ENCODE measurements at regions not wholly inside any gene's neighbourhood (a gene's known extent, or its start where the extent isn't known, plus 50 kb on each side); places are given as distances from the start of the nearest gene placed in this dataset.

DNA sequence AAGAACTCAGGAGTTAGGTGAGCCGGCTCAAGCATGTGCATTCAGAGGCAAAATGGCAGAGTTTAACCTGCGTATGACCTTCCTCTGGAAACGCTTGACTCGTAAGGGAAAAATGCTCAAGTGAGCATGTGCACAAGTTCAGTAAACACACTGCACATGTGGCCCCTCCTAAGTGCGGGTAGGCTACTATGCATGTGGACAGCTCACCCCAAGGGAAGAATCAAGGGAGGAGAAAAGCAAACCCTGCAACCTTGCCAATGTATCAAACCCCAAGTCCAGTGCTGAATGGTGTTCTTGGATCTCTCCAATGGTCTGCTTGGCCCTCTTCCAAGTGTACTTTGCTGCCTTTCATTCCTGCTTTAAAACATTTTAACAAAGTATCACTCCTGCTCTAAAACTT is 407.1 kb downstream of the ADAM29 start:
- no peaks in the 10 kb centered on the region for H3K27me3 Mint-ChIP-seq (ENCODE audit: insufficient read depth, low read depth, poor library complexity)
- TF ChIP-seq ZNF331 (CRISPR knock-in tag; IDR thresholded peaks at IDR 0.05; ENCODE audit: low read depth): no peak
- no peak for TF ChIP-seq EZH2 (IDR thresholded peaks at IDR 0.05; ENCODE audit: low read depth, unreplicated experiment)
- TF ChIP-seq ZNF114 (CRISPR knock-in tag; IDR thresholded peaks at IDR 0.05): no peak
- no peak for TF ChIP-seq NANOG (IDR thresholded peaks at IDR 0.05; ENCODE audit: borderline replicate concordance)
- Histone ChIP-seq H3K79me2 (replicated peaks; ENCODE audit: insufficient read depth) (no peaks in the 10 kb centered on the region), H2AFZ (peak overlapping the region; percentile 60), H3F3A (replicated peaks; ENCODE audit: low read depth) (no peaks in the 10 kb centered on the region), H3K4me3 (no peak overlapping the region), H3K4me2 (no peak overlapping the region), H3K27ac (ENCODE audit: low read depth) (no peak overlapping the region), H3K36me3 (ENCODE audit: insufficient read depth) (no peaks in the 10 kb centered on the region), H3K9me2 (ENCODE audit: insufficient read depth) (no peaks in the 10 kb centered on the region; the same call in 1 of the 2 replicates), H4K20me1 (replicated peaks; ENCODE audit: insufficient read depth) (no peaks in the 10 kb centered on the region), H3K4me1 (ENCODE audit: insufficient read depth) (no peaks in the 10 kb centered on the region), H3K27me3 (ENCODE audit: insufficient read depth) (no peaks in the 10 kb centered on the region)
- H3K36me3 Mint-ChIP-seq (ENCODE audit: low read depth): no peaks in the 10 kb centered on the region
- H3K9me3 Mint-ChIP-seq: no peaks in the 10 kb centered on the region; the same call in 2 of the 3 replicates
- ATAC-seq (no peak), DNase-seq (ENCODE audit: low spot score) (no peak)
- H3K4me1 Mint-ChIP-seq: peaks cover 6% of the 10 kb centered on the region; the same call in 2 of the 3 replicates
- H3K27ac Mint-ChIP-seq: no peak overlapping the region
- H3K4me3 Mint-ChIP-seq: no peak overlapping the region

DNA sequence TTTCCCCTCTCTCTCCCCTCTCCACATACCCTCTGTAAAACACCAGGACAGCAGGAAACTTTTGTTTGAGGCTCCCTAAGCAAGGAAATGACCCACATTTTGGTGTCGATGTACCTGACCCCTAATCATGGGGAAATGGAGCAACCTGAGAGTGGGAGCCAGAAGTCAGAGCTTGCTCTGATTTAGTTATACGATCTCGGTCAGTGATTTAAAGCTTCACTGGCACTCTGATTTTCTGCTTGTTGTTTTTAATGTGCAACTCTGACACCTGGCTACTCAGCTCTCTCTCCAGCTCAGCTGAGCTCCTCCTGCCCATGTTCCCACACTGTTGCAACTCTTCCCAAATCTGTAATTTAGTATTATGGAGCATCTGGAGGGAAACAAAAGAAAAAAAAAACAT is 408.6 kb downstream of the ADAM29 start:
- Histone ChIP-seq H3F3A (replicated peaks; ENCODE audit: low read depth) (no peaks in the 10 kb centered on the region), H3K4me3 (no peak overlapping the region), H3K27me3 (ENCODE audit: insufficient read depth) (no peaks in the 10 kb centered on the region), H3K79me2 (replicated peaks; ENCODE audit: insufficient read depth) (no peaks in the 10 kb centered on the region), H3K4me1 (ENCODE audit: insufficient read depth) (no peaks in the 10 kb centered on the region), H3K27ac (ENCODE audit: low read depth) (no peak overlapping the region), H2AFZ (peak overlapping the region; percentile 43), H4K20me1 (replicated peaks; ENCODE audit: insufficient read depth) (no peaks in the 10 kb centered on the region), H3K4me2 (no peak overlapping the region), H3K36me3 (ENCODE audit: insufficient read depth) (no peaks in the 10 kb centered on the region), H3K9me2 (ENCODE audit: insufficient read depth) (no peaks in the 10 kb centered on the region; the same call in 1 of the 2 replicates)
- no peaks in the 10 kb centered on the region; the same call in 2 of the 3 replicates for H3K9me3 Mint-ChIP-seq
- no peak overlapping the region for H3K4me3 Mint-ChIP-seq
- no peaks in the 10 kb centered on the region for H3K36me3 Mint-ChIP-seq (ENCODE audit: low read depth)
- ATAC-seq: no peak
- H3K4me1 Mint-ChIP-seq: peaks cover 6% of the 10 kb centered on the region; the same call in 2 of the 3 replicates
- DNase-seq (ENCODE audit: low spot score): no peak
- no peak overlapping the region for H3K27ac Mint-ChIP-seq
- no peaks in the 10 kb centered on the region for H3K27me3 Mint-ChIP-seq (ENCODE audit: insufficient read depth, low read depth, poor library complexity)
- no peak for TF ChIP-seq EZH2phosphoT487 (IDR thresholded peaks at IDR 0.05; ENCODE audit: unreplicated experiment)
- TF ChIP-seq ZNF331 (CRISPR knock-in tag; IDR thresholded peaks at IDR 0.05; ENCODE audit: low read depth): no peak
- TF ChIP-seq EZH2 (IDR thresholded peaks at IDR 0.05; ENCODE audit: low read depth, unreplicated experiment): no peak
- TF ChIP-seq, protein P1, sequence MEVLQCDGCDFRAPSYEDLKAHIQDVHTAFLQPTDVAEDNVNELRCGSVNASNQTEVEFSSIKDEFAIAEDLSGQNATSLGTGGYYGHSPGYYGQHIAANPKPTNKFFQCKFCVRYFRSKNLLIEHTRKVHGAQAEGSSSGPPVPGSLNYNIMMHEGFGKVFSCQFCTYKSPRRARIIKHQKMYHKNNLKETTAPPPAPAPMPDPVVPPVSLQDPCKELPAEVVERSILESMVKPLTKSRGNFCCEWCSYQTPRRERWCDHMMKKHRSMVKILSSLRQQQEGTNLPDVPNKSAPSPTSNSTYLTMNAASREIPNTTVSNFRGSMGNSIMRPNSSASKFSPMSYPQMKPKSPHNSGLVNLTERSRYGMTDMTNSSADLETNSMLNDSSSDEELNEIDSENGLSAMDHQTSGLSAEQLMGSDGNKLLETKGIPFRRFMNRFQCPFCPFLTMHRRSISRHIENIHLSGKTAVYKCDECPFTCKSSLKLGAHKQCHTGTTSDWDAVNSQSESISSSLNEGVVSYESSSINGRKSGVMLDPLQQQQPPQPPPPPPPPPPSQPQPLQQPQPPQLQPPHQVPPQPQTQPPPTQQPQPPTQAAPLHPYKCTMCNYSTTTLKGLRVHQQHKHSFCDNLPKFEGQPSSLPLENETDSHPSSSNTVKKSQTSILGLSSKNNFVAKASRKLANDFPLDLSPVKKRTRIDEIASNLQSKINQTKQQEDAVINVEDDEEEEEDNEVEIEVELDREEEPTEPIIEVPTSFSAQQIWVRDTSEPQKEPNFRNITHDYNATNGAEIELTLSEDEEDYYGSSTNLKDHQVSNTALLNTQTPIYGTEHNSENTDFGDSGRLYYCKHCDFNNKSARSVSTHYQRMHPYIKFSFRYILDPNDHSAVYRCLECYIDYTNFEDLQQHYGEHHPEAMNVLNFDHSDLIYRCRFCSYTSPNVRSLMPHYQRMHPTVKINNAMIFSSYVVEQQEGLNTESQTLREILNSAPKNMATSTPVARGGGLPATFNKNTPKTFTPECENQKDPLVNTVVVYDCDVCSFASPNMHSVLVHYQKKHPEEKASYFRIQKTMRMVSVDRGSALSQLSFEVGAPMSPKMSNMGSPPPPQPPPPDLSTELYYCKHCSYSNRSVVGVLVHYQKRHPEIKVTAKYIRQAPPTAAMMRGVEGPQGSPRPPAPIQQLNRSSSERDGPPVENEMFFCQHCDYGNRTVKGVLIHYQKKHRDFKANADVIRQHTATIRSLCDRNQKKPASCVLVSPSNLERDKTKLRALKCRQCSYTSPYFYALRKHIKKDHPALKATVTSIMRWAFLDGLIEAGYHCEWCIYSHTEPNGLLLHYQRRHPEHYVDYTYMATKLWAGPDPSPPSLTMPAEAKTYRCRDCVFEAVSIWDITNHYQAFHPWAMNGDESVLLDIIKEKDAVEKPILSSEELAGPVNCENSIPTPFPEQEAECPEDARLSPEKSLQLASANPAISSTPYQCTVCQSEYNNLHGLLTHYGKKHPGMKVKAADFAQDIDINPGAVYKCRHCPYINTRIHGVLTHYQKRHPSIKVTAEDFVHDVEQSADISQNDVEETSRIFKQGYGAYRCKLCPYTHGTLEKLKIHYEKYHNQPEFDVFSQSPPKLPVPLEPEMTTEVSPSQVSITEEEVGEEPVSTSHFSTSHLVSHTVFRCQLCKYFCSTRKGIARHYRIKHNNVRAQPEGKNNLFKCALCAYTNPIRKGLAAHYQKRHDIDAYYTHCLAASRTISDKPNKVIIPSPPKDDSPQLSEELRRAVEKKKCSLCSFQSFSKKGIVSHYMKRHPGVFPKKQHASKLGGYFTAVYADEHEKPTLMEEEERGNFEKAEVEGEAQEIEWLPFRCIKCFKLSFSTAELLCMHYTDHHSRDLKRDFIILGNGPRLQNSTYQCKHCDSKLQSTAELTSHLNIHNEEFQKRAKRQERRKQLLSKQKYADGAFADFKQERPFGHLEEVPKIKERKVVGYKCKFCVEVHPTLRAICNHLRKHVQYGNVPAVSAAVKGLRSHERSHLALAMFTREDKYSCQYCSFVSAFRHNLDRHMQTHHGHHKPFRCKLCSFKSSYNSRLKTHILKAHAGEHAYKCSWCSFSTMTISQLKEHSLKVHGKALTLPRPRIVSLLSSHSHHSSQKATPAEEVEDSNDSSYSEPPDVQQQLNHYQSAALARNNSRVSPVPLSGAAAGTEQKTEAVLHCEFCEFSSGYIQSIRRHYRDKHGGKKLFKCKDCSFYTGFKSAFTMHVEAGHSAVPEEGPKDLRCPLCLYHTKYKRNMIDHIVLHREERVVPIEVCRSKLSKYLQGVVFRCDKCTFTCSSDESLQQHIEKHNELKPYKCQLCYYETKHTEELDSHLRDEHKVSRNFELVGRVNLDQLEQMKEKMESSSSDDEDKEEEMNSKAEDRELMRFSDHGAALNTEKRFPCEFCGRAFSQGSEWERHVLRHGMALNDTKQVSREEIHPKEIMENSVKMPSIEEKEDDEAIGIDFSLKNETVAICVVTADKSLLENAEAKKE (CRISPR knock-in tag; IDR thresholded peaks at IDR 0.05): no peak
- no peak for TF ChIP-seq ZNF114 (CRISPR knock-in tag; IDR thresholded peaks at IDR 0.05)
- TF ChIP-seq, protein P2, sequence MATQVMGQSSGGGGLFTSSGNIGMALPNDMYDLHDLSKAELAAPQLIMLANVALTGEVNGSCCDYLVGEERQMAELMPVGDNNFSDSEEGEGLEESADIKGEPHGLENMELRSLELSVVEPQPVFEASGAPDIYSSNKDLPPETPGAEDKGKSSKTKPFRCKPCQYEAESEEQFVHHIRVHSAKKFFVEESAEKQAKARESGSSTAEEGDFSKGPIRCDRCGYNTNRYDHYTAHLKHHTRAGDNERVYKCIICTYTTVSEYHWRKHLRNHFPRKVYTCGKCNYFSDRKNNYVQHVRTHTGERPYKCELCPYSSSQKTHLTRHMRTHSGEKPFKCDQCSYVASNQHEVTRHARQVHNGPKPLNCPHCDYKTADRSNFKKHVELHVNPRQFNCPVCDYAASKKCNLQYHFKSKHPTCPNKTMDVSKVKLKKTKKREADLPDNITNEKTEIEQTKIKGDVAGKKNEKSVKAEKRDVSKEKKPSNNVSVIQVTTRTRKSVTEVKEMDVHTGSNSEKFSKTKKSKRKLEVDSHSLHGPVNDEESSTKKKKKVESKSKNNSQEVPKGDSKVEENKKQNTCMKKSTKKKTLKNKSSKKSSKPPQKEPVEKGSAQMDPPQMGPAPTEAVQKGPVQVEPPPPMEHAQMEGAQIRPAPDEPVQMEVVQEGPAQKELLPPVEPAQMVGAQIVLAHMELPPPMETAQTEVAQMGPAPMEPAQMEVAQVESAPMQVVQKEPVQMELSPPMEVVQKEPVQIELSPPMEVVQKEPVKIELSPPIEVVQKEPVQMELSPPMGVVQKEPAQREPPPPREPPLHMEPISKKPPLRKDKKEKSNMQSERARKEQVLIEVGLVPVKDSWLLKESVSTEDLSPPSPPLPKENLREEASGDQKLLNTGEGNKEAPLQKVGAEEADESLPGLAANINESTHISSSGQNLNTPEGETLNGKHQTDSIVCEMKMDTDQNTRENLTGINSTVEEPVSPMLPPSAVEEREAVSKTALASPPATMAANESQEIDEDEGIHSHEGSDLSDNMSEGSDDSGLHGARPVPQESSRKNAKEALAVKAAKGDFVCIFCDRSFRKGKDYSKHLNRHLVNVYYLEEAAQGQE (IDR thresholded peaks at IDR 0.05; ENCODE audit: unreplicated experiment): no peak
- TF ChIP-seq, protein P3, sequence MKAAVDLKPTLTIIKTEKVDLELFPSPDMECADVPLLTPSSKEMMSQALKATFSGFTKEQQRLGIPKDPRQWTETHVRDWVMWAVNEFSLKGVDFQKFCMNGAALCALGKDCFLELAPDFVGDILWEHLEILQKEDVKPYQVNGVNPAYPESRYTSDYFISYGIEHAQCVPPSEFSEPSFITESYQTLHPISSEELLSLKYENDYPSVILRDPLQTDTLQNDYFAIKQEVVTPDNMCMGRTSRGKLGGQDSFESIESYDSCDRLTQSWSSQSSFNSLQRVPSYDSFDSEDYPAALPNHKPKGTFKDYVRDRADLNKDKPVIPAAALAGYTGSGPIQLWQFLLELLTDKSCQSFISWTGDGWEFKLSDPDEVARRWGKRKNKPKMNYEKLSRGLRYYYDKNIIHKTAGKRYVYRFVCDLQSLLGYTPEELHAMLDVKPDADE (IDR thresholded peaks at IDR 0.05): no peak
- TF ChIP-seq, protein P4, sequence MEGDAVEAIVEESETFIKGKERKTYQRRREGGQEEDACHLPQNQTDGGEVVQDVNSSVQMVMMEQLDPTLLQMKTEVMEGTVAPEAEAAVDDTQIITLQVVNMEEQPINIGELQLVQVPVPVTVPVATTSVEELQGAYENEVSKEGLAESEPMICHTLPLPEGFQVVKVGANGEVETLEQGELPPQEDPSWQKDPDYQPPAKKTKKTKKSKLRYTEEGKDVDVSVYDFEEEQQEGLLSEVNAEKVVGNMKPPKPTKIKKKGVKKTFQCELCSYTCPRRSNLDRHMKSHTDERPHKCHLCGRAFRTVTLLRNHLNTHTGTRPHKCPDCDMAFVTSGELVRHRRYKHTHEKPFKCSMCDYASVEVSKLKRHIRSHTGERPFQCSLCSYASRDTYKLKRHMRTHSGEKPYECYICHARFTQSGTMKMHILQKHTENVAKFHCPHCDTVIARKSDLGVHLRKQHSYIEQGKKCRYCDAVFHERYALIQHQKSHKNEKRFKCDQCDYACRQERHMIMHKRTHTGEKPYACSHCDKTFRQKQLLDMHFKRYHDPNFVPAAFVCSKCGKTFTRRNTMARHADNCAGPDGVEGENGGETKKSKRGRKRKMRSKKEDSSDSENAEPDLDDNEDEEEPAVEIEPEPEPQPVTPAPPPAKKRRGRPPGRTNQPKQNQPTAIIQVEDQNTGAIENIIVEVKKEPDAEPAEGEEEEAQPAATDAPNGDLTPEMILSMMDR (conservative IDR thresholded peaks at IDR 0.05; ENCODE audit: low read depth in 2 of 2): no peak

All from GM23338 (cell line).